DOHH2 (cell line): ENCODE measurements at regions not wholly inside any gene's neighbourhood (a gene's known extent, or its start where the extent isn't known, plus 50 kb on each side); places are given as distances from the start of the nearest gene placed in this dataset.

ENCODE experiments used
- H3F3A ChIP-seq: fragments of 200-600 bp; sonication (generic), shearing (Covaris generic); 2 replicates; pipeline ENCODE4 v1.6.0; 2016; ENCODE audit warnings: antibody characterized with exemption, mild to moderate bottlenecking; ENCODE audit not compliant: control insufficient read depth, insufficient read depth
- H3K27ac ChIP-seq: fragments of 200-600 bp; sonication (generic); 2 replicates; pipeline ENCODE4 v1.5.1; 2014; ENCODE audit warnings: low read depth, mild to moderate bottlenecking, low read length, moderate library complexity
- H3K27me3 ChIP-seq: fragments of 200-600 bp; sonication (generic); 2 replicates; pipeline ENCODE4 v1.6.1; 2014; ENCODE audit warnings: mild to moderate bottlenecking, low read length, mixed read lengths; ENCODE audit not compliant: control insufficient read depth
- H3K36me3 ChIP-seq: fragments of 200-600 bp; sonication (generic); 2 replicates; pipeline ENCODE4 v1.6.1; 2014; ENCODE audit warnings: mild to moderate bottlenecking, low read length, moderate library complexity, mixed read lengths; ENCODE audit not compliant: control insufficient read depth
- H3K4me1 ChIP-seq: fragments of 200-600 bp; sonication (generic); 2 replicates; pipeline ENCODE4 v1.6.1; 2014; ENCODE audit warnings: mild to moderate bottlenecking, low read length, mixed read lengths; ENCODE audit not compliant: control insufficient read depth
- H3K4me2 ChIP-seq: fragments of 200-600 bp; sonication (generic); 2 replicates; pipeline ENCODE4 v1.6.0; 2014; ENCODE audit warnings: mild to moderate bottlenecking, low read length, moderate library complexity
- H3K4me3 ChIP-seq: fragments of 200-600 bp; sonication (generic); 2 replicates; pipeline ENCODE4 v1.5.1; 2014; ENCODE audit warnings: mild to moderate bottlenecking, low read length, mixed read lengths
- H3K79me2 ChIP-seq: fragments of 200-600 bp; sonication (generic); 2 replicates; pipeline ENCODE4 v1.6.1; 2014; ENCODE audit warnings: mild to moderate bottlenecking, low read length, mixed read lengths; ENCODE audit not compliant: control insufficient read depth
- H3K9me2 ChIP-seq: fragments of 200-600 bp; sonication (generic); replicated peaks from 2 replicates; pipeline ENCODE4 v1.6.1; 2014; ENCODE audit warnings: mild to moderate bottlenecking, low read length, mixed read lengths; ENCODE audit not compliant: control insufficient read depth
- H3K9me3 ChIP-seq: fragments of 200-600 bp; sonication (generic); 2 replicates; pipeline ENCODE4 v1.6.1; 2014; ENCODE audit warnings: antibody characterized with exemption, low read length, mixed read lengths; ENCODE audit not compliant: control insufficient read depth, insufficient read depth
- H4K20me1 ChIP-seq: fragments of 200-600 bp; sonication (generic); 2 replicates; pipeline ENCODE4 v1.6.0; 2014; ENCODE audit warnings: low read depth, mild to moderate bottlenecking, antibody characterized with exemption, low read length, moderate library complexity; ENCODE audit not compliant: control insufficient read depth, insufficient read depth
- EZH2phosphoT487 ChIP-seq: fragments of 200-600 bp; sonication (generic); IDR thresholded peaks from 2 replicates; pipeline ENCODE4 v1.6.1; 2017; ENCODE audit warnings: borderline replicate concordance, mild to moderate bottlenecking, antibody characterized with exemption, low read length, moderate library complexity, mixed read lengths
- TF ChIP-seq, protein P1 (sequence below): fragments of 200-600 bp; sonication (generic); IDR thresholded peaks from one replicate; pipeline ENCODE4 v1.5.1; 2014; ENCODE audit warnings: antibody characterized with exemption, mild to moderate bottlenecking, low read depth, low read length; ENCODE audit not compliant: poor library complexity, severe bottlenecking

DNA sequence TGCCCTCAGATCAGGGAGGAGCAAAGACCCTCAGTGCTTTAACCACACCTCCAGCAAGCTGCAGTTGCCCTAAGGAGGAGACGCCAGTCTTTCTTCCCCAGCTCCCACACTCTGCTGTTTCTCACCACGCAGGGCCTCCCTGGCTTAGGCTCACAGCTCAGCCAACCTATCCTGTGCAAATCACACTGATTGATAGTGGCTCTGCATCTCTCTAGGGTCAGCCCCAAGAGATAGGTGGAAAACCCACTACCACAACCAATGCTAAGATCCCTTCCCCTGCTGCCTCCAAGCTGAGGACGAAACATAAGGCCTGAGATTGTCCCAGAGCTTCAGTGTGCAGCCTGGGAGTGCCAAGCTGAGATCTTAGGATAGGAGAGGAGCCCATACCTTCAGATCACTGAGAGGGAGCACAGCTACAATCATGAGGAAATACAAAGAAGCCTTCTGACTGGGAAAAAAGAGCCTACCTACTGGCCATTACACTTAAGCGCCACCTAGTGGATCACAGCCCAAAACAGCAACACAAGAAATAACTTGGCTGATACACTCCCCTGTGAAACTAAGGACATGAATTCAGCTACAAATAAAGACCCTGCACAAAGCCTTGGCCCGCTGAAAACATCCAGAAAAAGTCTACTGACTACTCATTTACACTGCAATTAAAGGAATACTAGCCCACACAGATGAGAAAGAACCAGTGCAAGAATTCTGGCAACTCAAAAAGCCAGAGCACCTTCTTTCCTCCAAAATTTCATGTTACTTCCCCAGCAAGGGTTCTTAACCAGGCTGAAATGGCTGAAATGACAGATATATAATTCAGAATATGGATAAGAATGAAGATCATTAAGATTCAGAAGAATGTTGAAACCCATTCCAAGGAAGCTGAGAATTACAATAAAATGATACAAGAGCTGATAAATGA, 271.5 kb upstream of the DCBLD2 start:
- Histone ChIP-seq H3K4me2 (no peak overlapping the region), H3K36me3 (no peaks in the 10 kb centered on the region), H3K27ac (no peak overlapping the region), H4K20me1 (no peaks in the 10 kb centered on the region), H3K9me2 (no peaks in the 10 kb centered on the region), H3K9me3 (no peaks in the 10 kb centered on the region), H3K4me1 (no peaks in the 10 kb centered on the region), H3K79me2 (no peaks in the 10 kb centered on the region), H3K27me3 (no peaks in the 10 kb centered on the region), H3K4me3 (no peak overlapping the region), H3F3A (no peaks in the 10 kb centered on the region)
- no peak for TF ChIP-seq EZH2phosphoT487
- TF ChIP-seq, protein P1, sequence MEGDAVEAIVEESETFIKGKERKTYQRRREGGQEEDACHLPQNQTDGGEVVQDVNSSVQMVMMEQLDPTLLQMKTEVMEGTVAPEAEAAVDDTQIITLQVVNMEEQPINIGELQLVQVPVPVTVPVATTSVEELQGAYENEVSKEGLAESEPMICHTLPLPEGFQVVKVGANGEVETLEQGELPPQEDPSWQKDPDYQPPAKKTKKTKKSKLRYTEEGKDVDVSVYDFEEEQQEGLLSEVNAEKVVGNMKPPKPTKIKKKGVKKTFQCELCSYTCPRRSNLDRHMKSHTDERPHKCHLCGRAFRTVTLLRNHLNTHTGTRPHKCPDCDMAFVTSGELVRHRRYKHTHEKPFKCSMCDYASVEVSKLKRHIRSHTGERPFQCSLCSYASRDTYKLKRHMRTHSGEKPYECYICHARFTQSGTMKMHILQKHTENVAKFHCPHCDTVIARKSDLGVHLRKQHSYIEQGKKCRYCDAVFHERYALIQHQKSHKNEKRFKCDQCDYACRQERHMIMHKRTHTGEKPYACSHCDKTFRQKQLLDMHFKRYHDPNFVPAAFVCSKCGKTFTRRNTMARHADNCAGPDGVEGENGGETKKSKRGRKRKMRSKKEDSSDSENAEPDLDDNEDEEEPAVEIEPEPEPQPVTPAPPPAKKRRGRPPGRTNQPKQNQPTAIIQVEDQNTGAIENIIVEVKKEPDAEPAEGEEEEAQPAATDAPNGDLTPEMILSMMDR: peak; percentile 82

DNA sequence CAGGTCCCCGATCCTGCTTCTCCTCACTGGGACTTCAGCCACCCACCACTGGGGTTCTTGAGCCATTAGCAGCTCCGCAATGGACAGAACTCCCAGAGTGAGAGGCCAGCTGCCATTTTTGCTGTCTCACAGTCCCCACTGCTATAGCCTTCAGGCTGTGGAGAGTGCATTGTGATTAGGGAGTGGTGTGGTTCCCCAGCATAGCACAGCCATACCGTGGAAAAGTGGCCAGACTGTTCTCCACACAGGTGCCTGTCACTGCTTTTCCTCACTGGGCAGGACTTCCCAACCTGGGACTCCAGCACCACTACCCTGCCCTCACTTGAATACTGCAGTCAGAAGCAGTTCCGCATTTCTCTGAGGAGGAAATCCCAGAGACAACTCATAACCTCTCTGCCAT, 270.3 kb upstream of the DCBLD2 start:
- no peaks in the 10 kb centered on the region for H3F3A ChIP-seq
- no peaks in the 10 kb centered on the region for H3K4me1 ChIP-seq
- no peaks in the 10 kb centered on the region for H3K79me2 ChIP-seq
- TF ChIP-seq, protein P1: no peak
- no peak for TF ChIP-seq EZH2phosphoT487
- no peak overlapping the region for H3K27ac ChIP-seq
- H3K9me3 ChIP-seq: no peaks in the 10 kb centered on the region
- H3K4me3 ChIP-seq: no peak overlapping the region
- no peaks in the 10 kb centered on the region for H3K27me3 ChIP-seq
- H3K36me3 ChIP-seq: no peaks in the 10 kb centered on the region
- no peaks in the 10 kb centered on the region for H4K20me1 ChIP-seq
- no peak overlapping the region for H3K4me2 ChIP-seq
- H3K9me2 ChIP-seq: no peaks in the 10 kb centered on the region

DNA sequence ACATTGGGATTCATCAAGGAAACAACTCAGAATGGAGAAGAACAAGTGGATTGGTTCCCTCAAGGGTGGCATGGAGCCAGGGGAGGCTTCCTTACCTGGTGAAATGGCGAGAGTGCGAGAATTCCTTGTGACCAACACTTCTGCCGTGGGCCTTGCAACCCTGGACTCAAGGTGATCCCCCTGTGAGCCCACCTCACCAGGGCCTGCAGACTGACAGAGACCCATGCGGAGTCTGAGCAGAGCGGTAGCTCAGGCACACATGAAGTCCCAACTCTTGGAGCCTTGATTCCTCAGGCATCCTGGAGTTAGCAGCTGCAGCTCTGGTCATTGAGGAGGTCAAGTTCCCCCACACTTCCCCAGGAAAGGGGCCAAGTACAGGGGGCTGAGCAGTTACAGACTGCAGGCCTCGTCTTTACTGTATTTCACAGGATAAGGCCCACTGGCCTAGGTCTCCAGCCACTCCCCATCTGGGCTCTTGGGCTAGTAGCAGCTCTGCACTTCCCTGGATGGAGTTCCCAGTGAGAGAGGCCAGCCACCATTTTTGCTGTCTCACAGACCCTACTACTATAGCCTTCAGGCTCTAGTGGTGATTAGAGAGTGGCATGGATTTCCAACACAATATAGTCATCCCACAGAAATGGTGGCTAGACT, 269.5 kb upstream of the DCBLD2 start:
- Histone ChIP-seq H3K4me3 (no peak overlapping the region), H3K9me2 (no peaks in the 10 kb centered on the region), H3K27ac (no peak overlapping the region), H3K79me2 (no peaks in the 10 kb centered on the region), H4K20me1 (no peaks in the 10 kb centered on the region), H3K27me3 (no peaks in the 10 kb centered on the region), H3K36me3 (no peaks in the 10 kb centered on the region), H3K9me3 (no peaks in the 10 kb centered on the region), H3K4me2 (no peak overlapping the region), H3K4me1 (no peaks in the 10 kb centered on the region), H3F3A (no peaks in the 10 kb centered on the region)
- TF ChIP-seq, protein P1: no peak
- no peak for TF ChIP-seq EZH2phosphoT487
